VCaP (cell line): ENCODE measurements at regions not wholly inside any gene's neighbourhood (a gene's known extent, or its start where the extent isn't known, plus 50 kb on each side); places are given as distances from the start of the nearest gene placed in this dataset.
A peak's percentile ranks its signal among the peaks of the same experiment; 100 is the strongest.

ENCODE experiments used
- H3K27ac ChIP-seq: fragments of 450-650 bp; 2 replicates; pipeline ENCODE4 v1.5.1; 2017
- TF ChIP-seq, protein P1 (sequence below): fragments of 450-650 bp; conservative IDR thresholded peaks from 2 replicates; pipeline ENCODE4 v1.5.1; 2017; ENCODE audit warnings: mild to moderate bottlenecking, moderate library complexity

DNA sequence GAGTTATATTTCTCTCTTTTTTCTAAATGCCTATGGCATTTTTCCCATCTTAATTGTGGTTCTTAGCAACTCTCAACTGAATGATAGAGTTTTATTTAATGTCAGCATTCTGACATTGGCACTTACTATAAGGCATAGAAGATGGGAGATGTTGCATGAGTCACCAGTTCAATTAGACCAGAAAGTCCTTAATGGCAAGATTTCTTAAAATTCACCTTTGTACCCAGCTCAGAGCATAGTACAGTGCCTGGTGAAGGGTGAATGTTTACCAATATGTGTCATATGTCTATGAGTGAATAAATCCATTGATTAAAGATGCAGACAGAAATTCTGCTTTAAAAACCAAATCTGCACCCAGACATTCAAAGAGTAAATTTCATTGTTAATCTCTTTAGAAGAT is 526.9 kb downstream of the EFNB2 start:
- TF ChIP-seq, protein P1, sequence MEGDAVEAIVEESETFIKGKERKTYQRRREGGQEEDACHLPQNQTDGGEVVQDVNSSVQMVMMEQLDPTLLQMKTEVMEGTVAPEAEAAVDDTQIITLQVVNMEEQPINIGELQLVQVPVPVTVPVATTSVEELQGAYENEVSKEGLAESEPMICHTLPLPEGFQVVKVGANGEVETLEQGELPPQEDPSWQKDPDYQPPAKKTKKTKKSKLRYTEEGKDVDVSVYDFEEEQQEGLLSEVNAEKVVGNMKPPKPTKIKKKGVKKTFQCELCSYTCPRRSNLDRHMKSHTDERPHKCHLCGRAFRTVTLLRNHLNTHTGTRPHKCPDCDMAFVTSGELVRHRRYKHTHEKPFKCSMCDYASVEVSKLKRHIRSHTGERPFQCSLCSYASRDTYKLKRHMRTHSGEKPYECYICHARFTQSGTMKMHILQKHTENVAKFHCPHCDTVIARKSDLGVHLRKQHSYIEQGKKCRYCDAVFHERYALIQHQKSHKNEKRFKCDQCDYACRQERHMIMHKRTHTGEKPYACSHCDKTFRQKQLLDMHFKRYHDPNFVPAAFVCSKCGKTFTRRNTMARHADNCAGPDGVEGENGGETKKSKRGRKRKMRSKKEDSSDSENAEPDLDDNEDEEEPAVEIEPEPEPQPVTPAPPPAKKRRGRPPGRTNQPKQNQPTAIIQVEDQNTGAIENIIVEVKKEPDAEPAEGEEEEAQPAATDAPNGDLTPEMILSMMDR: no peak
- no peak overlapping the region for H3K27ac ChIP-seq

DNA sequence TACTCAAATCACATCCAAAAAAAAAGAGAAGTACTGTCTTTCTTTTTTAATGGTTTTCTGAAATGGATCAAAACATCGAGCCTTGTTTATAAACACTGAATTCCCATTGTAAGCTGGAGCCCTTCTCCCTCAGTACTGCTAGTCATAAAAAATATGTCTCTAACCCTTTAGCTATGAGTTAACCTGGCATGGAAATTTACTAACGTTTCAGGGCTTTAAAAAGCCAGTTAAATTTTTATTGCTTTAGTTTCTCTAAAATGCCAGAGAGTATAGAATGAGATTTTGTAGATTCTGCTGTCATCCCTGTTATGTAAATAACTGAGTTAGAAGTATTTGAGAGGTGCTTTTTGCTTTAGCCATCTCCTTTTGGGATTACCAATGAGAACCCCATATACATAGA is 528.3 kb downstream of the EFNB2 start:
- H3K27ac ChIP-seq: no peak overlapping the region
- TF ChIP-seq, protein P1: no peak

- TF ChIP-seq, protein P1: no peak
- H3K27ac ChIP-seq: peak overlapping the region; percentile 42
Observed at GRCh38 chr13:106003651-106004050, 531.8 kb downstream of the EFNB2 start.

GRCh38 chr13:106001443-106001842 is 534.0 kb downstream of the EFNB2 start:
- no peak overlapping the region for H3K27ac ChIP-seq
- TF ChIP-seq, protein P1: no peak

DNA sequence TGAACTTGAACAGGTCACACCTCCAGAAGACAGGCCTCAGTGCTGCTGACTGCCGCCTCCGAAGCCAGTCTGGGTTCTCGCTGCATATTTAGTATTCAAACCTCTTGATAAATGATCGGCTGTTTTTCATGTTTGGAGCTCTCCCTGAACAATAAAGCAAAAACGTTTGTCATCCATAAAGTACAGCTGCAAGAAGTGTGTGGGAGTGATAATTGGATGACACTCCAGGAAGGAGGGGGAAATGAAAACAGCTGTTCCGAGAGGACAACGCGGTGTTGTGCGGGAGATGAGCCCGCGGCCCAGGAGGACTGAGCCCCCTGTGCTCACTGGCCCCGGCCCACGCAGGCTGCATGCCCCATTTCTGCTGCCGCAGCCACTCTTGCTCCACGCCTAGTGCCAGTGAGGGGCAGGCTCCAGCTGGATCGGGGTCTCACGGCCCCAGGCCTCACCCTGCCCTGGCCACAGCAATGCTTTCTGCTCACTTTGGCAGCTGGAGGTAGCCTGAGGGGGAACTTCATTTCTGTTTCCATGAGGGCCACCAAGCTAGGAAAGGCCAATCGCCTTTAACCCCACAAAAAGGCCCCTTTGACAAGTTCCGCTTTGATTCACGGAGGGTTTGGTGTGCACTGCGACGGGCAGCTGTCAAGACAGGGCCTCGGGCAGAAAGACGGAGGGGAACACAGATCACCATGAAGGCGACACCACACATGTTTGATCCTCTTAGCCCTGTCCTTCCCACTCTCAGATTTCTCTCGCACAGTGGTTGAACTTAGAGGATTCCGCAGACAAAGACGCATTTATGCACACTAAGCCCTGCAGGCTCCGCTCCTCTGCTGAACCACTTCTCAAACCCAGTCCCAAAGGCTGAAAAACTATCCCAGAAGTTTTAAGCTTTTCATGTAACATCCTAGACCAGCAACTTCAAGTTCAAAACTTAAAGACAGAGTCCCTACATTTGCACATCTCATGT is 537.6 kb downstream of the EFNB2 start:
- TF ChIP-seq, protein P1: no peak
- H3K27ac ChIP-seq: no peak overlapping the region

- no peak overlapping the region for H3K27ac ChIP-seq
- TF ChIP-seq, protein P1: no peak
Observed at GRCh38 chr13:105996391-105997025, 539.0 kb downstream of the EFNB2 start.

DNA sequence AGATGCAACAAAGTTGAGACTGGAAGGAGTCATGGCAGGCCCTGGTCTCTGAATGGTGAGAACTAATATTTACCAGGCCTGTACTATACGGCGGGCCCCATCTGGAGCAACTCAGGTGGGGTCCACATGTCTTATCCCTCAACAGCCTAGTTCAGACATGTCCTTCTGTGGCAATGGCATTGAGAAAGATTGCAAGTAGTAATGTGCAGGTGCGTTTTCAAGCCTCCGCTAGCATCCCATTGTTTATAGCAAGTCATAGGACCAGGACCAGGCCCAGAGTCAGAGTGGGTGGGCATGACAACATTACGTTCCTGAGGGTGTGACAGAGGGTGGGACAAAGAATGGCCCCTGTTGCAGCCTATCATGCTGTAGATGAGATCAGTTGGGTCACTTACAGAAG is 541.1 kb downstream of the EFNB2 start:
- peak overlapping the region; percentile 32 for H3K27ac ChIP-seq
- TF ChIP-seq, protein P1: no peak
